Panc1 (cell line): ENCODE measurements at regions not wholly inside any gene's neighbourhood (a gene's known extent, or its start where the extent isn't known, plus 50 kb on each side); places are given as distances from the start of the nearest gene placed in this dataset.

Source experiments
- ATAC-seq: fragments of 200-7000 bp; cut with Tn5 transposase; 2 replicates; pipeline ENCODE4 v1.9.1; 2020; ENCODE audit warnings: mild to moderate bottlenecking, moderate library complexity
- BruUV-seq: library from RNA; stranded (reverse); fragments of 400-500 nt; replicated peaks from 2 replicates; lab custom pipeline; 2021; lab: Mats Ljungman, UMichigan
- CTCF ChIA-PET: fragments of 300-600 bp; sonication (Branson Sonifier 250); formaldehyde crosslinking; loops from one replicate; lab custom pipeline; 2022; ENCODE audit warnings: antibody characterized with exemption; lab: Charles Lee
- POLR2A ChIA-PET: fragments of 300-600 bp; sonication (Branson Sonifier 250); formaldehyde crosslinking; loops from one replicate; lab custom pipeline; 2022; ENCODE audit warnings: antibody characterized with exemption; lab: Charles Lee
- DNase-seq: peaks from one replicate; pipeline ENCODE4 v3.0.0-alpha.2; 2010; ENCODE audit warnings: low read depth, low spot score
- H3K27ac ChIP-seq: 2 replicates; pipeline ENCODE4 v1.5.1; 2011; ENCODE audit warnings: mild to moderate bottlenecking, low read length, inconsistent platforms
- H3K27me3 ChIP-seq: fragments of 200-500 bp; sonication (Bioruptor generic); 2 replicates; pipeline ENCODE4 v1.6.0; 2014; ENCODE audit warnings: low read length, inconsistent platforms; ENCODE audit not compliant: control insufficient read depth, insufficient read depth
- H3K36me3 ChIP-seq: fragments of 200-500 bp; sonication (Bioruptor generic); 2 replicates; pipeline ENCODE4 v1.5.1; 2014; ENCODE audit warnings: inconsistent platforms, mild to moderate bottlenecking, low read length, moderate library complexity; ENCODE audit not compliant: control insufficient read depth, insufficient read depth
- H3K4me1 ChIP-seq: 2 replicates; pipeline ENCODE4 v1.5.1; 2011; ENCODE audit warnings: inconsistent platforms, mild to moderate bottlenecking, low read length, moderate library complexity; ENCODE audit not compliant: control insufficient read depth, insufficient read depth
- H3K4me3 ChIP-seq, 2 experiments: 2 replicates each; pipeline ENCODE4 v1.5.1; 2011 to 2012; ENCODE audit warnings: low read depth in 2 of 2, low read length in 2 of 2, mild to moderate bottlenecking in 2 of 2, inconsistent platforms in 1 of 2, moderate library complexity in 1 of 2
- H3K9me3 ChIP-seq: fragments of 200-500 bp; sonication (Bioruptor generic); 2 replicates; pipeline ENCODE4 v1.5.1; 2014; ENCODE audit warnings: low read depth, mild to moderate bottlenecking, inconsistent platforms, low read length, moderate library complexity; ENCODE audit not compliant: control insufficient read depth, insufficient read depth
- POLR2AphosphoS5 ChIP-seq: IDR thresholded peaks from 2 replicates; pipeline ENCODE4 v1.6.1; 2012; ENCODE audit warnings: mild to moderate bottlenecking, low read depth, low read length, moderate library complexity
- SIN3A ChIP-seq: IDR thresholded peaks from 2 replicates; pipeline ENCODE4 v1.6.1; 2012; ENCODE audit warnings: low read depth, mild to moderate bottlenecking, low read length, moderate library complexity, borderline replicate concordance; ENCODE audit not compliant: insufficient read depth
- TCF7L2 ChIP-seq: IDR thresholded peaks from 2 replicates; pipeline ENCODE4 v1.6.1; 2011; ENCODE audit warnings: mild to moderate bottlenecking, low read depth, low read length, inconsistent platforms
- in situ Hi-C: cut with HindIII; loops from 2 replicates; pipeline ENCODE4 v1.10.0; 2016; ENCODE audit warnings: low sequenced_read_pairs, low pct_unique_long_range_greater_than_20kb
- intact Hi-C: fragments of 100-400 bp; cut with micrococcal nuclease; formaldehyde crosslinking; loops from one replicate; pipeline ENCODE4 v1.10.0; 2022; ENCODE audit not compliant: unreplicated experiment
- TF ChIP-seq, protein P1 (sequence below), 2 experiments: IDR thresholded peaks; 2 replicates each; pipeline ENCODE4 v1.6.1; 2011 to 2012; ENCODE audit warnings: low read depth in 2 of 2, control low read depth in 1 of 2, low read length in 1 of 2, mild to moderate bottlenecking in 1 of 2, moderate library complexity in 1 of 2; ENCODE audit not compliant: insufficient read depth in 1 of 2
- TF ChIP-seq, protein P2 (sequence below): fragments of 450-650 bp; IDR thresholded peaks from 2 replicates; pipeline ENCODE4 v1.5.1; 2017; ENCODE audit warnings: mild to moderate bottlenecking

DNA sequence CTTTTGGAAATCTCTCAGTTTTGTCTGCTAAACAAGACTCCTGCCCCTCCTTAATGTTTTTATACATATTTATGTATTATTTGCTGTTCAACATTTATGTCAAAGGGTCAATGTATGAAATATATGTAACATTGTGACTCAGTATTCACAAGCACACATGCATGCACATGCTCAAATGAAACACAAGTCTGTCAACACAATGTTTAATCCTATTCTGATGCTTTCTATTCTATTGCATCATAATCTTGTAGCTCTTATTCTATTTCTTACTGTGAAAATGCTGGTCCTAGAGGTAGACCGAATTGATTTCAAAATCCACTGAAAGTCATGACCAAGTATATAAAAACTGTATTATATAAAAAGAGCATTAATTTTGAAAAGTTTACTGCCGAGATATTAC is 1463.3 kb downstream of the C4orf33 start:
- no TSS peak for BruUV-seq
- no peaks in the 10 kb centered on the region for H3K9me3 ChIP-seq
- intact Hi-C loops: no loop called here
- TF ChIP-seq, protein P1, sequence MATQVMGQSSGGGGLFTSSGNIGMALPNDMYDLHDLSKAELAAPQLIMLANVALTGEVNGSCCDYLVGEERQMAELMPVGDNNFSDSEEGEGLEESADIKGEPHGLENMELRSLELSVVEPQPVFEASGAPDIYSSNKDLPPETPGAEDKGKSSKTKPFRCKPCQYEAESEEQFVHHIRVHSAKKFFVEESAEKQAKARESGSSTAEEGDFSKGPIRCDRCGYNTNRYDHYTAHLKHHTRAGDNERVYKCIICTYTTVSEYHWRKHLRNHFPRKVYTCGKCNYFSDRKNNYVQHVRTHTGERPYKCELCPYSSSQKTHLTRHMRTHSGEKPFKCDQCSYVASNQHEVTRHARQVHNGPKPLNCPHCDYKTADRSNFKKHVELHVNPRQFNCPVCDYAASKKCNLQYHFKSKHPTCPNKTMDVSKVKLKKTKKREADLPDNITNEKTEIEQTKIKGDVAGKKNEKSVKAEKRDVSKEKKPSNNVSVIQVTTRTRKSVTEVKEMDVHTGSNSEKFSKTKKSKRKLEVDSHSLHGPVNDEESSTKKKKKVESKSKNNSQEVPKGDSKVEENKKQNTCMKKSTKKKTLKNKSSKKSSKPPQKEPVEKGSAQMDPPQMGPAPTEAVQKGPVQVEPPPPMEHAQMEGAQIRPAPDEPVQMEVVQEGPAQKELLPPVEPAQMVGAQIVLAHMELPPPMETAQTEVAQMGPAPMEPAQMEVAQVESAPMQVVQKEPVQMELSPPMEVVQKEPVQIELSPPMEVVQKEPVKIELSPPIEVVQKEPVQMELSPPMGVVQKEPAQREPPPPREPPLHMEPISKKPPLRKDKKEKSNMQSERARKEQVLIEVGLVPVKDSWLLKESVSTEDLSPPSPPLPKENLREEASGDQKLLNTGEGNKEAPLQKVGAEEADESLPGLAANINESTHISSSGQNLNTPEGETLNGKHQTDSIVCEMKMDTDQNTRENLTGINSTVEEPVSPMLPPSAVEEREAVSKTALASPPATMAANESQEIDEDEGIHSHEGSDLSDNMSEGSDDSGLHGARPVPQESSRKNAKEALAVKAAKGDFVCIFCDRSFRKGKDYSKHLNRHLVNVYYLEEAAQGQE (IDR thresholded peaks at IDR 0.05; ENCODE audit: insufficient read depth in 1 of 2, low read depth in 2 of 2, low read length in 1 of 2): no peak
- no peak for TF ChIP-seq POLR2AphosphoS5
- TF ChIP-seq, protein P2, sequence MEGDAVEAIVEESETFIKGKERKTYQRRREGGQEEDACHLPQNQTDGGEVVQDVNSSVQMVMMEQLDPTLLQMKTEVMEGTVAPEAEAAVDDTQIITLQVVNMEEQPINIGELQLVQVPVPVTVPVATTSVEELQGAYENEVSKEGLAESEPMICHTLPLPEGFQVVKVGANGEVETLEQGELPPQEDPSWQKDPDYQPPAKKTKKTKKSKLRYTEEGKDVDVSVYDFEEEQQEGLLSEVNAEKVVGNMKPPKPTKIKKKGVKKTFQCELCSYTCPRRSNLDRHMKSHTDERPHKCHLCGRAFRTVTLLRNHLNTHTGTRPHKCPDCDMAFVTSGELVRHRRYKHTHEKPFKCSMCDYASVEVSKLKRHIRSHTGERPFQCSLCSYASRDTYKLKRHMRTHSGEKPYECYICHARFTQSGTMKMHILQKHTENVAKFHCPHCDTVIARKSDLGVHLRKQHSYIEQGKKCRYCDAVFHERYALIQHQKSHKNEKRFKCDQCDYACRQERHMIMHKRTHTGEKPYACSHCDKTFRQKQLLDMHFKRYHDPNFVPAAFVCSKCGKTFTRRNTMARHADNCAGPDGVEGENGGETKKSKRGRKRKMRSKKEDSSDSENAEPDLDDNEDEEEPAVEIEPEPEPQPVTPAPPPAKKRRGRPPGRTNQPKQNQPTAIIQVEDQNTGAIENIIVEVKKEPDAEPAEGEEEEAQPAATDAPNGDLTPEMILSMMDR: no peak
- no peak for TF ChIP-seq SIN3A
- TF ChIP-seq TCF7L2: no peak
- no peaks in the 10 kb centered on the region for H3K4me1 ChIP-seq
- in situ Hi-C loops: no loop called here
- no peaks in the 10 kb centered on the region for H3K27me3 ChIP-seq
- ChIA-PET POLR2A (no interaction called here), CTCF (no interaction called here)
- H3K36me3 ChIP-seq: no peaks in the 10 kb centered on the region
- H3K27ac ChIP-seq: no peak overlapping the region
- ATAC-seq (no peak), DNase-seq (no peak)
- H3K4me3 ChIP-seq: no peak overlapping the region

DNA sequence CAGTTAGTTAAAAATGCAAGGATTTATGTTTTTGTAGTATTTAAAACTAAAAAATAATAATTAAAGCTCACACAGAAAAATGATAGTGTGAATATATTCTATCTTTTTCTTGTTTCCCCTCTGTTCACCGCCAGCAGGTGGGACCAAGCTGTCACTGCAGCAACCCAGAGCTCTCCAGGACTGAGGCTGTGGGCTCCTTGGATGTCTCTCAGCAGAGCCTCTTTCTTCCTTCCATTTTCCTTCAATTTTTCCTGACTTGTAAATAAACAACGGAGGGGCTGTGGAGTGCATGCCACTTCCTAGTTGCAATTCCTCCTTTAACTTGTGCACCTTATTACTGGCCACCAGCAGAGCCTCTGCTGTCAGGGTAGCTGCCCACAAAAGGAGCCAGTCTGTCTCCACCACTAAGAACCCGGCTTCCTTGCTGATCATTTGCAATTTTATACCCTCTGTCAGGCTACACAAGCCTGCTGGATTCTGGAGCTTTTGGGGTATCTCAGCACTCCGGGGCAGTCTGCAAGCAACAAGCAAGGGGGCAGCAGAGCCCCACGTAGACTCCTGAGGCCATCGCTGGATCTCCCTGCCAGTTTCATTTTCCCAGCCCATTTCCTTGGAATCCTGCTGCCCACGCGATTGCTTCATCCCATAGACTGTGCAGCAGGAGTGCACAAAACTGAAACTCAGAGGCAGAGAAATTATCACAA is 1467.4 kb downstream of the C4orf33 start:
- peak; percentile 86 for ATAC-seq
- Histone ChIP-seq H3K4me3 (peak overlapping the region; percentile 13 to 32), H3K27me3 (no peaks in the 10 kb centered on the region), H3K4me1 (no peaks in the 10 kb centered on the region), H3K27ac (no peak overlapping the region), H3K36me3 (no peaks in the 10 kb centered on the region), H3K9me3 (no peaks in the 10 kb centered on the region)
- CTCF ChIA-PET: no interaction called here
- DNase-seq: no peak
- POLR2A ChIA-PET: no interaction called here
- intact Hi-C loops: no loop called here
- TF ChIP-seq, protein P1 (IDR thresholded peaks at IDR 0.05; ENCODE audit: insufficient read depth in 1 of 2, low read depth in 2 of 2, low read length in 1 of 2): no peak
- TF ChIP-seq TCF7L2 (no peak), SIN3A (no peak), POLR2AphosphoS5 (no peak)
- TF ChIP-seq, protein P2: peak; percentile 49
- BruUV-seq: no TSS peak
- in situ Hi-C loops: no loop called here
